Mesothelial cell of epicardium (in vitro differentiated cells): ENCODE measurements at regions not wholly inside any gene's neighbourhood (a gene's known extent, or its start where the extent isn't known, plus 50 kb on each side); places are given as distances from the start of the nearest gene placed in this dataset.
"Not testable (repeated sequence)": the region's sequence is repeated elsewhere in the genome, so short reads cannot be mapped to it uniquely, and the experiment has no call there.

ENCODE experiments used
- DNase-seq, 2 experiments: peaks; one replicate each; pipeline ENCODE4 v3.0.0; 2021; ENCODE audit warnings: low spot score in 2 of 2; ENCODE audit not compliant: unreplicated experiment in 2 of 2
- H3K27ac Mint-ChIP-seq: 2 replicates; pipeline ENCODE4 v1.8.0; 2021; ENCODE audit warnings: mixed read lengths
- H3K27me3 Mint-ChIP-seq: 2 replicates; pipeline ENCODE4 v1.8.0; 2021; ENCODE audit warnings: low read depth, mixed read lengths
- H3K36me3 Mint-ChIP-seq: 2 replicates; pipeline ENCODE4 v1.8.0; 2021; ENCODE audit warnings: mixed read lengths
- H3K4me1 Mint-ChIP-seq: 2 replicates; pipeline ENCODE4 v1.8.0; 2021; ENCODE audit warnings: mixed read lengths
- H3K4me3 Mint-ChIP-seq: 2 replicates; pipeline ENCODE4 v1.8.0; 2021; ENCODE audit warnings: mild to moderate bottlenecking, moderate library complexity, mixed read lengths
- H3K9me3 Mint-ChIP-seq: 2 replicates; pipeline ENCODE4 v1.8.0; 2021; ENCODE audit warnings: mixed read lengths
- TF ChIP-seq, protein P1 (sequence below): fragments of 200-600 bp; sonication (generic); IDR thresholded peaks from one replicate; pipeline ENCODE4 v1.5.0; 2021; ENCODE audit warnings: antibody characterized with exemption; ENCODE audit not compliant: unreplicated experiment

DNA sequence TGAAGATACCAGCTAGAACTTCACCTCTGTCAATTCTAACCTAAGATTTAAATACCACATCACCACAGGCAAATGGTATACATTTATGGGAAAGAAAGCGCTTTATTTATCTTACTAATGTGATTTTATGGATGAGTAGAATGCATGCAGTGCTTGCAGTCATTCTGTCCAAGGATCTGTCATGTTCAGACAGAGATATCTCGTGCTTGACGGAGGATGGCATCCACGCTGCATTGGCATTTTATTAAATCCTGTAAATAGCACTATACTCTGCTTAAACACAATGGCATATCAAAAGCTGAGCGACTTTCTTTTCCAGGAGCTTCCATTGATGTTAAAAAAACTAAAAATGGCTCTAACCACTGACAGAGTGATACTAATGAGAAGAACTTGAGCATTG is 133.7 kb upstream of the CAV2 start:
- Mint-ChIP-seq H3K27ac (no peak overlapping the region), H3K4me1 (peaks cover 2% of the 10 kb centered on the region)

DNA sequence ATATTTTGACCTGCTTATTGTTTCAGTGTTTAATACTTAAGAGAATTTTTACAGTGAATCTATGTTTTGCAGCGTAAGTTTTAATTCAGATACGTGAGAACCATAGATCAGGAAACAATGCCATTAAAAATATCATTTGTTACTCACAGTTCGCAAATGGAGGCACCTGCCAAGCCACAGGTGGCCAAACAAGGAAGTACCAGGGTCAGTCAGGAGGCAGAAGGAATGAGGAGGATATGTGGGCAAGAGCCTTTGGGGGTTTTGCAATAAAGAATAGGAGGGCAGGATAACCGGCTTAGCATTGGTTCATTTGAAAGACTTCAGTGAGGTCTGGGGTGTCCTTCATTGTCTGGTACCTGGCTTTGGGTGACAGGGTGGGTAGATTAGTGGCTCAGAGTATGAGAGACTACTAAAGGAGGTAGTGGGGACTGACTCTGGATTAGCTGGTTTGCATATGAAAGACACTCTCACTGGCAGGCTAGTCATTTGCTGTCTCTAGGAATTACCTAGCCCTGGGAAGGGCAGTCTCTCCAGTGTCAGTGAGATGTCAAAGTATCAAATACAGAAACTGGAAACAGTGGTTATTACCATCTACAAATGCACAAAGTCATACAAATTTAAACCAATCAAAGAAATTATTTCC is 132.2 kb upstream of the CAV2 start:
- H3K36me3 Mint-ChIP-seq = no peaks in the 10 kb centered on the region
- TF ChIP-seq, protein P1, sequence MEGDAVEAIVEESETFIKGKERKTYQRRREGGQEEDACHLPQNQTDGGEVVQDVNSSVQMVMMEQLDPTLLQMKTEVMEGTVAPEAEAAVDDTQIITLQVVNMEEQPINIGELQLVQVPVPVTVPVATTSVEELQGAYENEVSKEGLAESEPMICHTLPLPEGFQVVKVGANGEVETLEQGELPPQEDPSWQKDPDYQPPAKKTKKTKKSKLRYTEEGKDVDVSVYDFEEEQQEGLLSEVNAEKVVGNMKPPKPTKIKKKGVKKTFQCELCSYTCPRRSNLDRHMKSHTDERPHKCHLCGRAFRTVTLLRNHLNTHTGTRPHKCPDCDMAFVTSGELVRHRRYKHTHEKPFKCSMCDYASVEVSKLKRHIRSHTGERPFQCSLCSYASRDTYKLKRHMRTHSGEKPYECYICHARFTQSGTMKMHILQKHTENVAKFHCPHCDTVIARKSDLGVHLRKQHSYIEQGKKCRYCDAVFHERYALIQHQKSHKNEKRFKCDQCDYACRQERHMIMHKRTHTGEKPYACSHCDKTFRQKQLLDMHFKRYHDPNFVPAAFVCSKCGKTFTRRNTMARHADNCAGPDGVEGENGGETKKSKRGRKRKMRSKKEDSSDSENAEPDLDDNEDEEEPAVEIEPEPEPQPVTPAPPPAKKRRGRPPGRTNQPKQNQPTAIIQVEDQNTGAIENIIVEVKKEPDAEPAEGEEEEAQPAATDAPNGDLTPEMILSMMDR = no peak
- no peak overlapping the region for H3K27ac Mint-ChIP-seq
- H3K9me3 Mint-ChIP-seq = peaks cover 16% of the 10 kb centered on the region
- peaks cover 2% of the 10 kb centered on the region for H3K4me1 Mint-ChIP-seq
- H3K27me3 Mint-ChIP-seq = no peaks in the 10 kb centered on the region
- no peak for DNase-seq
- H3K4me3 Mint-ChIP-seq = no peak overlapping the region

More for the DNA sequence above, 133.7 kb upstream of the CAV2 start:
- TF ChIP-seq, protein P1 = no peak
- DNase-seq = no peak
- no peak overlapping the region for H3K4me3 Mint-ChIP-seq
- H3K9me3 Mint-ChIP-seq = peaks cover 12% of the 10 kb centered on the region
- no peaks in the 10 kb centered on the region for H3K36me3 Mint-ChIP-seq
- no peaks in the 10 kb centered on the region for H3K27me3 Mint-ChIP-seq

DNA sequence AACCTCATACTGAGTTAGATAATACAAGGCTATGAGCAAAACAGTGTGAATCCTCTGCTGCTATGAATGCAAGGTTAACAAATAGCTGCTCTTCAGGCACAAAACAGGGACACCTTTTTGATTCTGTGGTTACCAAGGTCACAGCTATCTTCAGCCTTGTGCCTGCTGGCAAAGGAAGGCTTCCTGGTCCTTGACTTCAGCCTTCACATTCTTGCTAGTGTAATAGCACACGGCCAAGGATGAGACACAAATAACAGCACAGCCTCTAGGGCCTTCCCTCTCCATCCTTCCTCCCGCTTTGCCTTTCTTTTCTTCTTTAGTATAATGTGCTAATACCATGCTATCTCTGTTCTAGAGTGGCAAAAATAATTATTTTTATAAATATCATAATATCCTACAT is 130.6 kb upstream of the CAV2 start:
- Mint-ChIP-seq H3K4me3 (no peak overlapping the region), H3K27me3 (no peaks in the 10 kb centered on the region), H3K9me3 (peaks cover 25% of the 10 kb centered on the region), H3K27ac (no peak overlapping the region), H3K4me1 (peaks cover 2% of the 10 kb centered on the region), H3K36me3 (peaks cover 3% of the 10 kb centered on the region)
- TF ChIP-seq, protein P1 = no peak
- no peak for DNase-seq

DNA sequence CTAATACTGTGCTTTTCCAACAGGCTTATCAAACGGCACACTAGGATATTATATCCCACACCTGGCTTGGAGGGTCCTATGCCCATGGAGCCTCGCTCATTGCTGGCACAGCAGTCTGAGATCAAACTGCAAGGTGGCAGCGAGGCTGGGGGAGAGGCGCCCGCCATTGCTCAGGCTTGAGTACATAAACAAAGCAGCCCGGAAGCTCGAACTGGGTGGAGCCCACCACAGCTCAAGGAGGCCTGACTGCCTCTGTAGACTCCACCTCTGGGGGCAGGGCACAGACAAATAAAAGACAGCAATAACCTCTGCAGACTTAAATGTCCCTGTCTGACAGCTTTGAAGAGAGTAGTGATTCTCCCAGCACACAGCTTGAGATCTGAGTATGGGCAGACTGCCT is 128.0 kb upstream of the CAV2 start:
- H3K4me3 Mint-ChIP-seq, H3K27ac Mint-ChIP-seq, DNase-seq, H3K27me3 Mint-ChIP-seq, H3K36me3 Mint-ChIP-seq, H3K4me1 Mint-ChIP-seq: not testable (repeated sequence)
- peaks cover 22% of the 10 kb centered on the region for H3K9me3 Mint-ChIP-seq

DNA sequence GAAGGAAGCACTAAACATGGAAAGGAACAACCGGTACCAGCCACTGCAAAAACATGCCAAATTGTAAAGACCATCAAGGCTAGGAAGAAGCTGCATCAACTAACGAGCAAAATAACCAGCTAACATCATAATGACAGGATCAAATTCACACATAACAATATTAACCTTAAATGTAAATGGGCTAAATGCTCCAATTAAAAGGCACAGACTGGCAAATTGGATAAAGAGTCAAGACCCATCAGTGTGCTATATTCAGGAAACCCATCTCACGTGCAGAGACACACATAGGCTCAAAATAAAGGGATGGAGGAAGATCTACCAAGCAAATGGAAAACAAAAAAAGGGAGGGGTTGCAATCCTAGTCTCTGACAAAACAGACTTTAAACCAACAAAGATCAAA is 126.3 kb upstream of the CAV2 start:
- H3K4me1 Mint-ChIP-seq, H3K36me3 Mint-ChIP-seq, H3K27ac Mint-ChIP-seq, H3K27me3 Mint-ChIP-seq, H3K4me3 Mint-ChIP-seq, DNase-seq: not testable (repeated sequence)
- H3K9me3 Mint-ChIP-seq = peaks cover 27% of the 10 kb centered on the region

DNA sequence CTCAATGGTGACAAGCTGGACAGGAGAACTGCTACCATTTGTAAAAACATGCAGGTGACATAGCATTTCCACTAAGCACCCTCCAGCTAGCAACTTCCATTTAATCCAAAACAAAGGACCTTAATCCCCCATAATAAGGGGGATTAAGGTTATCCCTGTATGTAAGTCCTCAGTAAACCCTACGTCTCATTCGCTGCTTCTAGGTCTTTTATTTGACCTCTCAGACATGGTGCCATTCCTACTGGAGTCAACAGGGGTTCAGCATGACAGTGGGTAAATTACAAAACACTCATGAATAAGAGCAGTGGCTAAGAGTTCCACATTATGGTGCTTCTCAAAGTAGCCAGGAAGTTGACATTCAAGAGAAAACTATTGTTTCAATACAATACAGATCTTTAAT is 121.8 kb upstream of the CAV2 start:
- Mint-ChIP-seq H3K27me3 (no peaks in the 10 kb centered on the region), H3K27ac (no peak overlapping the region), H3K9me3 (peaks cover 11% of the 10 kb centered on the region), H3K4me1 (peaks cover 5% of the 10 kb centered on the region), H3K4me3 (no peak overlapping the region), H3K36me3 (peaks cover 3% of the 10 kb centered on the region)
- DNase-seq = no peak
- TF ChIP-seq, protein P1 = no peak

DNA sequence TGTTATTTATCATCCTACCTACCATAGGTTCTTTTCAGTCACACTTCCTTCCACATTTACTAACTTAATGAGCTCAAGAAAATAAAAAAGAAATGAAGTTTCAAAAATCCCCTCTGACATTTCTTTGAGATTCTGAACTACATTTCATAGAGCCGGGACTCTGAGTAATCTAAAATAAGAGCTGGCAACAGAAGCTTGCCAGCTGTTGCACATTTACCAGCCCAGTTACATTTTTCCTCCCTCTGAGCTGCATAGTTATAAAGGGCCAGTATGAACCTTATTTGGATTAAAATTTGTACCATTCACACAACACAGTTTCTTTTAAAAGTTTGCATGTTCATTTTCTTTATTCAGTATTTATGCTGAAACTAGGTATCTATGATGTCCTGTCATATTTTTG is 119.5 kb upstream of the CAV2 start:
- DNase-seq = no peak
- Mint-ChIP-seq H3K4me3 (no peak overlapping the region), H3K36me3 (no peaks in the 10 kb centered on the region), H3K27ac (no peak overlapping the region), H3K9me3 (peaks cover 5% of the 10 kb centered on the region), H3K27me3 (no peaks in the 10 kb centered on the region), H3K4me1 (peaks cover 5% of the 10 kb centered on the region)
- TF ChIP-seq, protein P1 = no peak
